ENCODE measurements at regions not wholly inside any gene's neighbourhood (a gene's known extent, or its start where the extent isn't known, plus 50 kb on each side); places are given as distances from the start of the nearest gene placed in this dataset.

DNA sequence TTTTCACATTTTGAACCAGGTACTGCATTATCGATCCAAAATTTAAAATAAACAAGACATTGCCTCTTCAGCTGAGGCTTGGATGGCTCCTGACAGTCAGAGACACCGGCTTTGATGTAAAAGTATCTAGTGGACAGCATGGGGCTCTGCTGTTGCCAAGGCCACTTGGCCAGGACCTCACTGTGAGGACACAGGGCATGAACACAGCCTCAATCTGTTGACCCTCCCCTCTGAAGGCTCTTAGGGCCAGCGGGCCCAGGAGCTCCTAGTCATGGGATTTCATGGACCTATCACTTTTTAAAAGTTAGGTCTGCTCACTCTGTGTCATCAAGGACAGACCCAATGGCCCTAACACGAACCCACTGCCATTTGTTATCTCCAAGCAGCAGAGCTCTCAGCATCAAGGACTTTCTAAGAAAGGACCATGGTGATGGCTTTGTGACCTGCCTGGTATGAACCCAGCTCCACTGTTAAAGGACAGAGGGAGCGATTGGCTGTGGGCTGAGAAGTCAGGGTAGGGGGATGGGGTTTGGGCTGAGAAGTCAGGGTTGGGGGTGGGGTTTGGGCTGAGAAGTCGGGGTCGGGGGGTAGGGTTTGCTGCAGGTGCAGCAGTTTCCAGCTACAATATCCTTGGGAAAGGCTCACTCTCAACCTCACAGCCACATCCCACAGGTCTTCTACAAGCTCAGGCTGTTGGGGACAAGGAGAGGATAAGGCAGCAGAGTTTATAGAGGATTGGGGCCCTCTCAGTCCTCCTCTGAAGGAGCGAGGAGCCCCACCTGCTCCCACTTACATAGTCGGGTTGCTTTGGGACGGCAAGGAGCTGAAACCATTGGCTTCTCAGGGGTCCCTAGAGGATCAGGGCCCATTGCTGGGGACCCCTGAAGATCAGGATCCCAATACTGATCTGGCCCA, 146.8 kb downstream of the BARX1 start:
- no peak for DNase-seq (ENCODE audit: extremely low read depth, low read depth)
- TF ChIP-seq, protein P1, sequence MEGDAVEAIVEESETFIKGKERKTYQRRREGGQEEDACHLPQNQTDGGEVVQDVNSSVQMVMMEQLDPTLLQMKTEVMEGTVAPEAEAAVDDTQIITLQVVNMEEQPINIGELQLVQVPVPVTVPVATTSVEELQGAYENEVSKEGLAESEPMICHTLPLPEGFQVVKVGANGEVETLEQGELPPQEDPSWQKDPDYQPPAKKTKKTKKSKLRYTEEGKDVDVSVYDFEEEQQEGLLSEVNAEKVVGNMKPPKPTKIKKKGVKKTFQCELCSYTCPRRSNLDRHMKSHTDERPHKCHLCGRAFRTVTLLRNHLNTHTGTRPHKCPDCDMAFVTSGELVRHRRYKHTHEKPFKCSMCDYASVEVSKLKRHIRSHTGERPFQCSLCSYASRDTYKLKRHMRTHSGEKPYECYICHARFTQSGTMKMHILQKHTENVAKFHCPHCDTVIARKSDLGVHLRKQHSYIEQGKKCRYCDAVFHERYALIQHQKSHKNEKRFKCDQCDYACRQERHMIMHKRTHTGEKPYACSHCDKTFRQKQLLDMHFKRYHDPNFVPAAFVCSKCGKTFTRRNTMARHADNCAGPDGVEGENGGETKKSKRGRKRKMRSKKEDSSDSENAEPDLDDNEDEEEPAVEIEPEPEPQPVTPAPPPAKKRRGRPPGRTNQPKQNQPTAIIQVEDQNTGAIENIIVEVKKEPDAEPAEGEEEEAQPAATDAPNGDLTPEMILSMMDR (IDR thresholded peaks at IDR 0.05; ENCODE audit: low read depth, low read length): no peak

- TF ChIP-seq, protein P1 (IDR thresholded peaks at IDR 0.05; ENCODE audit: low read depth, low read length): no peak
- DNase-seq (ENCODE audit: extremely low read depth, low read depth): no peak
These were observed 147.7 kb downstream of the BARX1 start for GRCh38 chr9:93807166-93808074.

DNA sequence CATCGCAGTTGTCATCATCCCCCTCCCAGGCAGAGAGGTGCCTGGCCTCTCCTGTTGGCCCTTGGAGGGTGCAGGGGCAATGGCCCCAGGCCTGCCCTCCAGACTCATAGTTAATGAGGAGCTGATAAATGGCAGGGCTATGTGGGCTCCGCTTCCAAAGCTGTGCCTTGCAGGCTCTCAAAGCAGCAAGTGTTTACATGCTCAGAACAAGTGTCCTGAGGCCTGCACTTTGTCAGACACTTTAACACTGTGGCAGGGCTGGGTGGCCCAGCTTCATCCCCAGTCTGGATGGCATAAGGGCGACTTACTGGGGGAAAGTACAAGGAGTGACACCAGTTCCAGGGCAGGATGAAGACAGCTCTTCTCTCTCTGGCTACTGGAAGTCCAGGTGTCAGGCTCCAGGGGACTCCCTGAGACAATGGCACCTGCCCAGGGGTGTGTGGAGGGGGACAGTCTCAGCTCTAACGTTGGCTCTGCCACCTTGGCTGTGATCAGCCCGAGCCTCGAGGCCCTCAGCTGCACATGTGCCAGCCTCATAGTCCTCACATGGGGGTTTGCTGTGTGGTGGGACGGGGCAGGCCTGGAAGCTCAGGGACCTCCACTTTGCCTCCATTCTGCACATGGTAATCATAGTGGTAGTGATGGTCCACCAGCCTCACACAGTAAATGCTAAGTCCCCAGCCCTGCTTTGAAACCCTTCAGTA, 153.4 kb downstream of the BARX1 start:
- DNase-seq (ENCODE audit: extremely low read depth, low read depth): no peak
- TF ChIP-seq, protein P1 (IDR thresholded peaks at IDR 0.05; ENCODE audit: low read depth, low read length): no peak

DNA sequence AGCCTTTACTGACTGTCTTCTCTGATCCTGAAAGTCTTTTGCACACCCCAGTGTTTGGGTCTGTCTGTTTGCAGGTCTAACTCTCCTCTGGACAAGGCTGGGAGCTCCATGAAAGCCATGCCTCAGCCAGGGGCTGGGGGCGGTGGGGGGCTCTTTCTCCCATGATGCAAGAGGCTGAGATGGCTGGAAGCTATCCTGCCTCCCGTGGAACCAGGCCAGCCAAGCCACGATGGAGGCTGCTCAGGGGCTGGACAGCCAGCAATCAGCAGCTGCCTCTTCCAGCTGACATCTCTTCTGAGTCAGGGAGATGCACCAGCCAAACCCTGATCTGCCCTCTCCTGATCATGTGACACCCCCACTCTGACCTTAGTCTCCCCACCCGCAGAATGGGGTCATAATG, 154.0 kb downstream of the BARX1 start:
- no peak for DNase-seq (ENCODE audit: extremely low read depth, low read depth)
- TF ChIP-seq, protein P1 (IDR thresholded peaks at IDR 0.05; ENCODE audit: low read depth, low read length): no peak

- TF ChIP-seq, protein P1 (IDR thresholded peaks at IDR 0.05; ENCODE audit: low read depth, low read length): no peak
- no peak for DNase-seq (ENCODE audit: extremely low read depth, low read depth)
These were observed 162.8 kb downstream of the BARX1 start for GRCh38 chr9:93792358-93792757.

DNA sequence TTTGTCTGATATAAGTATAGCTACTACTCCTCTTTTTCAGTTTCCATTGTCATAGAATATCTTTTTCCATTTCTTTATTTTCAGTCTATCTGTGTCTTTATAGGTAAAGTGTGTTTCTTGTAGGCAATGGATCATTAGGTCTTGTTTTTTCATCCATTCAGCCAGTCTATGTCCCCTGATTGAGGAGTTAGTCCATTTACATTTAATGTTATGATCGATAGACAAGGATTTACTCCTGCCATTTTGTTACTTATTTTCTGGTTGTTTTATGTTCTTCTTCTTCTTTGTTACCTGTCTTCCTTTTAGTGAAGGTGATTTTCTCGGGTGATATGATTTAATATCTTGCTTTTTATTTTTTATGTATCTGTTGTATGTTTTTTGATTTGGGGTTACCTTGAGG, 169.0 kb downstream of the BARX1 start:
- TF ChIP-seq, protein P1 (IDR thresholded peaks at IDR 0.05; ENCODE audit: low read depth, low read length): no peak
- DNase-seq (ENCODE audit: extremely low read depth, low read depth): no peak
